ENCODE measurements at regions not wholly inside any gene's neighbourhood (a gene's known extent, or its start where the extent isn't known, plus 50 kb on each side); places are given as distances from the start of the nearest gene placed in this dataset.

GRCh38 chr20:22374678-22375590 is 209.4 kb downstream of the FOXA2 start:
- no peaks in the 10 kb centered on the region for H3K27me3 ChIP-seq (ENCODE audit: control insufficient read depth, insufficient read depth, low read length)
- FAIRE-seq (no peak), DNase-seq (no peak)
- no peak overlapping the region for H3K9ac ChIP-seq (ENCODE audit: low read length in 3 of 3)
- no peaks in the 10 kb centered on the region for H3K4me1 ChIP-seq (ENCODE audit: control insufficient read depth in 2 of 3, insufficient read depth in 2 of 3, low read depth in 1 of 3, low read length in 3 of 3)
- H3K36me3 ChIP-seq (ENCODE audit: control insufficient read depth in 2 of 3, insufficient read depth in 3 of 3, low read length in 3 of 3), result no peaks in the 10 kb centered on the region
- no peaks in the 10 kb centered on the region for H3K9me3 ChIP-seq (ENCODE audit: control insufficient read depth in 2 of 3, insufficient read depth in 1 of 3, low read length in 3 of 3)
- TF ChIP-seq CTCF (IDR thresholded peaks at IDR 0.05; ENCODE audit: borderline replicate concordance, extremely low read depth, insufficient read depth), result no peak
- intact Hi-C loops (cut with DNase I), result no loop called here
- H3K27ac ChIP-seq (ENCODE audit: low read depth in 2 of 2, low read length in 2 of 2), result no peak overlapping the region
- H3K4me3 ChIP-seq (ENCODE audit: low read length in 3 of 3), result no peak overlapping the region

DNA sequence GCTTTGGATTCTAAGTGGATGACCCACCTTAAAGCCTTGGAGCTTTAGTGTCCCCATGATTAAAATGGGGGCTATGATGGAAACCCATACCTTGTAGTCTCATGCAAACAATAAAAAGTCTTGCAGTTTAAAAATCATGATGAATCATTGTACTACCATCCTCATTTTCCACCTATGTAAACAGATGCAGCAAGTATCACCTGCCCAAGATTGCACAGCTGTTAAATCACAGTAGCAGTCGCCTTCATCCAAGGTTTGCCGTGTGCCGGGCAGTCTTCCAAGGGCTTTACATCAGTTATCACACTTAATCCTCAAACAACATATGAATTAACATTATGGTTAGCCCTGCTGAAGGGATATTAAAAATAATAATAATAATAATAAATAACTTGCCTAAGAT is 210.3 kb downstream of the FOXA2 start:
- FAIRE-seq, result no peak
- H3K4me1 ChIP-seq (ENCODE audit: control insufficient read depth in 2 of 3, insufficient read depth in 2 of 3, low read depth in 1 of 3, low read length in 3 of 3), result no peaks in the 10 kb centered on the region
- intact Hi-C loops (cut with DNase I), result no loop called here
- H3K9me3 ChIP-seq (ENCODE audit: control insufficient read depth in 2 of 3, insufficient read depth in 1 of 3, low read length in 3 of 3), result no peaks in the 10 kb centered on the region
- H3K4me3 ChIP-seq (ENCODE audit: low read length in 3 of 3), result no peak overlapping the region
- no peaks in the 10 kb centered on the region for H3K36me3 ChIP-seq (ENCODE audit: control insufficient read depth in 2 of 3, insufficient read depth in 3 of 3, low read length in 3 of 3)
- no peaks in the 10 kb centered on the region for H3K27me3 ChIP-seq (ENCODE audit: control insufficient read depth, insufficient read depth, low read length)
- no peak for TF ChIP-seq CTCF (IDR thresholded peaks at IDR 0.05; ENCODE audit: borderline replicate concordance, extremely low read depth, insufficient read depth)
- H3K9ac ChIP-seq (ENCODE audit: low read length in 3 of 3), result no peak overlapping the region
- DNase-seq, result no peak
- H3K27ac ChIP-seq (ENCODE audit: low read depth in 2 of 2, low read length in 2 of 2), result no peak overlapping the region

DNA sequence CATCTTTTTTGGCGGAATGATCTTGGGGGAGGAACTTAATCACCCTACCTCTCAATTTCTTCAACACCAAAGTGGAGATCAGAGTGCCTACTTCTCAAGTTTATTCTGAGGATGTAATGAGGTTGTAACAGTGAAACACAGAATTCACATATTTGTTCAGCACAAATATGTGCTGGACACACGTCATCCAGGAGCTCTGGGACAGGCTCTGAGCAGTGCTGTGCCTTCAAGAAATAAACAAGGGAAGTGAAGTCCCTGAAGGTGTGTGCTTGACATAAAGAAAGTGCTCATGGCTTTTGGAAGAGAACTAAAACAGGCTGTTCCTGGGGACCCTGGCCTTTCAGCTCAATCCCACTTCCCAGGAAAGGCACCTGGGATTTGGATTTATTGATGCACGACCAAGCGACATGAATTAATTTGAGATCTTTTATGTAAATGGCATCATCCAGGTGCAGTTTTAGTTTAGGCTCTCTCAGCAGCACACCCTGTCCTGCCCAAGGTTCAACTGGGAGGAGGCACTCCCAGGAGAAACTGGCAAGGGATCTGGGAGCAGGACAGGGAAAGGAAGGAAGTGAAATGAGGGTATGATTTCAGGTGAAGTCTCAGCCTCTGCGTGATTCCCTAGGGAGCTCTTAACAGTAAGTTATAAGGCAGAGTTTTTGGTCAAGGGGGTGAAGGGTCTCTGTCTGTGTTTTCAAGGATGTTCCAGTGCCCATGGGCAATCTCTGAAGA is 211.0 kb downstream of the FOXA2 start:
- Histone ChIP-seq H3K9me3 (ENCODE audit: control insufficient read depth in 2 of 3, insufficient read depth in 1 of 3, low read length in 3 of 3) (no peaks in the 10 kb centered on the region), H3K4me1 (ENCODE audit: control insufficient read depth in 2 of 3, insufficient read depth in 2 of 3, low read depth in 1 of 3, low read length in 3 of 3) (no peaks in the 10 kb centered on the region), H3K27me3 (ENCODE audit: control insufficient read depth, insufficient read depth, low read length) (no peaks in the 10 kb centered on the region), H3K4me3 (ENCODE audit: low read length in 3 of 3) (no peak overlapping the region), H3K9ac (ENCODE audit: low read length in 3 of 3) (no peak overlapping the region), H3K27ac (ENCODE audit: low read depth in 2 of 2, low read length in 2 of 2) (no peak overlapping the region), H3K36me3 (ENCODE audit: control insufficient read depth in 2 of 3, insufficient read depth in 3 of 3, low read length in 3 of 3) (no peaks in the 10 kb centered on the region)
- DNase-seq, result no peak
- intact Hi-C loops (cut with DNase I), result no loop called here
- no peak for FAIRE-seq
- TF ChIP-seq CTCF (IDR thresholded peaks at IDR 0.05; ENCODE audit: borderline replicate concordance, extremely low read depth, insufficient read depth), result no peak
